ENCODE measurements at regions not wholly inside any gene's neighbourhood (a gene's known extent, or its start where the extent isn't known, plus 50 kb on each side); places are given as distances from the start of the nearest gene placed in this dataset.

GRCh38 chr18:30056528-30056927 is 986.0 kb downstream of the DSC3 start:
- TF ChIP-seq POLR2A (IDR thresholded peaks at IDR 0.05): no peak
- ATAC-seq: no peak
- Histone ChIP-seq H3K27ac (no peak overlapping the region), H3K4me1 (no peaks in the 10 kb centered on the region), H3K4me3 (no peak overlapping the region), H3K27me3 (no peaks in the 10 kb centered on the region), H3K36me3 (no peaks in the 10 kb centered on the region), H3K9me3 (no peaks in the 10 kb centered on the region)
- intact Hi-C loops (cut with DNase I): no loop called here
- no peak for DNase-seq
- 58% methylated on average over 2 of the region's 2 CpGs for WGBS (ENCODE audit: insufficient coverage, low coverage, low lambda C conversion rate, missing lambda C conversion rate)

DNA sequence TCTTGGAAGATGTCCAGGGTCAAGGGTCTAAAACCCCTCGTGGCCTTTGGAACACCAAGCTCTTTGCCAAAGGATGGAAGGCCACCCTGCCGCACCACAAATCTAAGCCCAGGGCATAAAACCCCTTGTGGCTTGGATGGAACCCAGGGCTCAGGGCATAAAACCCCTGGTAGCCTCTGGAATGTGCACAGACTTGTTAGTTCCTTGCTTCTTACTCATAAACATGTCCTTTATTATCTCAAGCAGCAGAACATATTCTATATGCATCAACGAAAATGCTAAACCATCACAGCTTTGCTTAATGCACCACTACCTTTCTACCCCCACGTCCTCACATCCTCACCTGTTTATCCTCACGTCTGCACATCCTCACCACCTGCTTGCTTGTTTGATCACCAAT is 998.0 kb downstream of the DSC3 start:
- Histone ChIP-seq H3K27me3 (no peaks in the 10 kb centered on the region), H3K36me3 (no peaks in the 10 kb centered on the region), H3K27ac (no peak overlapping the region), H3K4me3 (no peak overlapping the region), H3K9me3 (no peaks in the 10 kb centered on the region), H3K4me1 (no peaks in the 10 kb centered on the region)
- no peak for TF ChIP-seq POLR2A (IDR thresholded peaks at IDR 0.05)
- TF ChIP-seq, protein P1, sequence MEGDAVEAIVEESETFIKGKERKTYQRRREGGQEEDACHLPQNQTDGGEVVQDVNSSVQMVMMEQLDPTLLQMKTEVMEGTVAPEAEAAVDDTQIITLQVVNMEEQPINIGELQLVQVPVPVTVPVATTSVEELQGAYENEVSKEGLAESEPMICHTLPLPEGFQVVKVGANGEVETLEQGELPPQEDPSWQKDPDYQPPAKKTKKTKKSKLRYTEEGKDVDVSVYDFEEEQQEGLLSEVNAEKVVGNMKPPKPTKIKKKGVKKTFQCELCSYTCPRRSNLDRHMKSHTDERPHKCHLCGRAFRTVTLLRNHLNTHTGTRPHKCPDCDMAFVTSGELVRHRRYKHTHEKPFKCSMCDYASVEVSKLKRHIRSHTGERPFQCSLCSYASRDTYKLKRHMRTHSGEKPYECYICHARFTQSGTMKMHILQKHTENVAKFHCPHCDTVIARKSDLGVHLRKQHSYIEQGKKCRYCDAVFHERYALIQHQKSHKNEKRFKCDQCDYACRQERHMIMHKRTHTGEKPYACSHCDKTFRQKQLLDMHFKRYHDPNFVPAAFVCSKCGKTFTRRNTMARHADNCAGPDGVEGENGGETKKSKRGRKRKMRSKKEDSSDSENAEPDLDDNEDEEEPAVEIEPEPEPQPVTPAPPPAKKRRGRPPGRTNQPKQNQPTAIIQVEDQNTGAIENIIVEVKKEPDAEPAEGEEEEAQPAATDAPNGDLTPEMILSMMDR (IDR thresholded peaks at IDR 0.05): no peak
- DNase-seq: no peak
- 32% methylated on average over 5 of the region's 5 CpGs for WGBS (ENCODE audit: insufficient coverage, low coverage, low lambda C conversion rate, missing lambda C conversion rate)
- no peak for ATAC-seq
- intact Hi-C loops (cut with DNase I): no loop called here

DNA sequence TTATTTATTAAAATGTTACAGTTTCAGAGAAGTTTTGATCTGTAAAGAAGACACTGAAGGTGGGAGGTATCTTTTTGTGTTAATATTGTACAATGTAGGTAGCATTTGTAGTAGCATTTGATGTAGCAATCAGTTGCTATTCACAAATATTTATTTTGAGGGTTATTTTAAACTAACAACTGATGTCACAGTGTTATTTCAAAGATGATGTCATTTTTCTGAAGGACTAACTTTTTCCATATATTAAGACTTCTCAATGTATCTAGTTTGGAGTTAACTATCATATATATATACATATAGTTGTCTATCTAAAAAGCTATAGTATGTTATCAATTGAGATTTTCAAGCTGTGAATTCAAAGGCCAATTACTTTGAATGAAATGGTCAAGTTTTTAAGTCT is 1003.3 kb downstream of the DSC3 start:
- Histone ChIP-seq H3K4me1 (no peaks in the 10 kb centered on the region), H3K27ac (no peak overlapping the region), H3K27me3 (no peaks in the 10 kb centered on the region), H3K9me3 (no peaks in the 10 kb centered on the region), H3K4me3 (no peak overlapping the region), H3K36me3 (no peaks in the 10 kb centered on the region)
- TF ChIP-seq, protein P1 (IDR thresholded peaks at IDR 0.05): no peak
- TF ChIP-seq POLR2A (IDR thresholded peaks at IDR 0.05): no peak
- DNase-seq (no peak), ATAC-seq (no peak)
- intact Hi-C loops (cut with DNase I): no loop called here

- H3K4me1 ChIP-seq: no peaks in the 10 kb centered on the region
- intact Hi-C loops (cut with DNase I): no loop called here
- no peak overlapping the region for H3K27ac ChIP-seq
- no peak overlapping the region for H3K4me3 ChIP-seq
- DNase-seq: no peak
- H3K36me3 ChIP-seq: no peaks in the 10 kb centered on the region
- no peak for TF ChIP-seq POLR2A (IDR thresholded peaks at IDR 0.05)
- TF ChIP-seq, protein P1 (IDR thresholded peaks at IDR 0.05): no peak
- H3K9me3 ChIP-seq: no peaks in the 10 kb centered on the region
- no peaks in the 10 kb centered on the region for H3K27me3 ChIP-seq
- WGBS (ENCODE audit: insufficient coverage, low coverage, low lambda C conversion rate, missing lambda C conversion rate): 34% methylated on average over 3 of the region's 3 CpGs
- ATAC-seq: no peak
Observed at GRCh38 chr18:30034818-30035217, 1007.7 kb downstream of the DSC3 start.

DNA sequence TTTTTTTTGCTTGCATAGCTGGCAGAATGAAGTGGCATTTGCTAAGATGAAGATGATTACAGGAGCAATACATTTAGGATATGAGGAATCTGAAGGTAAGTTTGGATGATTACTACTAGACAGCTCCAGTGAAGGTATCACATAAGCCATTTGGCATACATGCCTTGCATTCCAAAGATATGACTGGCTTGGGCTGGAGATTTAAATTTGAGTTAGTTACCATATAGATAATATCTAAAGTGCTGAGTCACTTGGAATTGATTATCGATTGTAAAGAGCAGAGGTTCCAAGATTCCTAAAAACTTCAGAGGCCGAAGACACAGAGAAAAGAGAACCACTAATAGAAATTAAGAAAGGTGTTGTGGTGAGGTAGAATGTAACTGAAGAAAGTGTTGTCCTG is 1026.4 kb downstream of the DSC3 start:
- no peaks in the 10 kb centered on the region for H3K4me1 ChIP-seq
- H3K27ac ChIP-seq: no peak overlapping the region
- no peak for ATAC-seq
- intact Hi-C loops (cut with DNase I): no loop called here
- no peaks in the 10 kb centered on the region for H3K9me3 ChIP-seq
- no peaks in the 10 kb centered on the region for H3K36me3 ChIP-seq
- no peak overlapping the region for H3K4me3 ChIP-seq
- TF ChIP-seq, protein P1 (IDR thresholded peaks at IDR 0.05): no peak
- TF ChIP-seq POLR2A (IDR thresholded peaks at IDR 0.05): no peak
- no peak for DNase-seq
- WGBS (ENCODE audit: insufficient coverage, low coverage, low lambda C conversion rate, missing lambda C conversion rate): 61% methylated on average over 2 of the region's 2 CpGs
- H3K27me3 ChIP-seq: no peaks in the 10 kb centered on the region
